ENCODE measurements at regions not wholly inside any gene's neighbourhood (a gene's known extent, or its start where the extent isn't known, plus 50 kb on each side); places are given as distances from the start of the nearest gene placed in this dataset.

DNA sequence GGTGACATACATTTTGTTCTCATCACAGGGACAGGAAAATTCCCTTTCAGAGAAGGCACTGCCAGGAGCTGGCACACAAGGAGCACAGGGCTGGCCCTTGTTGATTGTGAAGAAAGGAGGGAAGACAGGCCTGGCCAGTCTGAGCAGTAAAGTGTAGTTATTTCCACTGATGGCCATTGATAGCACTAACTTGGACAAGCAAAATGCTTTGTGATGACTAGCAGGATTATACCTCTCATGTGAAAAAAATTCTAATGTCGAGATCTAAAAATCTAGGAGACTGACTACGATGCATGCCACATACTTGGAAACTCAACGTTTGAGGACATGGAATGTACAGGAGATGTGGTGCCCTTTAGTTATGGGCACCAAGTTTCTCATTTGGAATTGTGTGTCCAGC, 54.3 kb upstream of the ST8SIA2 start:
- H3K4me2 ChIP-seq (ENCODE audit: low read depth, low read length) = no peak overlapping the region
- H3K36me3 ChIP-seq (replicated peaks; ENCODE audit: insufficient read depth, low read length) = no peaks in the 10 kb centered on the region
- H3K27me3 ChIP-seq (replicated peaks; ENCODE audit: insufficient read depth, low read length) = no peaks in the 10 kb centered on the region
- no peaks in the 10 kb centered on the region for H4K20me1 ChIP-seq (ENCODE audit: insufficient read depth, low read length)
- no peak for DNase-seq
- TF ChIP-seq, protein P1, sequence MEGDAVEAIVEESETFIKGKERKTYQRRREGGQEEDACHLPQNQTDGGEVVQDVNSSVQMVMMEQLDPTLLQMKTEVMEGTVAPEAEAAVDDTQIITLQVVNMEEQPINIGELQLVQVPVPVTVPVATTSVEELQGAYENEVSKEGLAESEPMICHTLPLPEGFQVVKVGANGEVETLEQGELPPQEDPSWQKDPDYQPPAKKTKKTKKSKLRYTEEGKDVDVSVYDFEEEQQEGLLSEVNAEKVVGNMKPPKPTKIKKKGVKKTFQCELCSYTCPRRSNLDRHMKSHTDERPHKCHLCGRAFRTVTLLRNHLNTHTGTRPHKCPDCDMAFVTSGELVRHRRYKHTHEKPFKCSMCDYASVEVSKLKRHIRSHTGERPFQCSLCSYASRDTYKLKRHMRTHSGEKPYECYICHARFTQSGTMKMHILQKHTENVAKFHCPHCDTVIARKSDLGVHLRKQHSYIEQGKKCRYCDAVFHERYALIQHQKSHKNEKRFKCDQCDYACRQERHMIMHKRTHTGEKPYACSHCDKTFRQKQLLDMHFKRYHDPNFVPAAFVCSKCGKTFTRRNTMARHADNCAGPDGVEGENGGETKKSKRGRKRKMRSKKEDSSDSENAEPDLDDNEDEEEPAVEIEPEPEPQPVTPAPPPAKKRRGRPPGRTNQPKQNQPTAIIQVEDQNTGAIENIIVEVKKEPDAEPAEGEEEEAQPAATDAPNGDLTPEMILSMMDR (IDR thresholded peaks at IDR 0.05; ENCODE audit: low read length) = no peak
- TF ChIP-seq EZH2 (optimal IDR thresholded peaks at IDR 0.05; ENCODE audit: low read depth, low read length) (no peak), EZH2phosphoT487 (IDR thresholded peaks at IDR 0.05; ENCODE audit: low read length) (no peak)
- no peaks in the 10 kb centered on the region for H3K79me2 ChIP-seq (ENCODE audit: low read length)
- no peaks in the 10 kb centered on the region for H3K4me1 ChIP-seq (ENCODE audit: low read length)
- H3K9me2 ChIP-seq (replicated peaks; ENCODE audit: insufficient read depth, low read length) = no peaks in the 10 kb centered on the region
- no peak overlapping the region for H2AFZ ChIP-seq (ENCODE audit: low read length)
- H3K4me3 ChIP-seq (ENCODE audit: low read length) = no peak overlapping the region
- H3K27ac ChIP-seq (ENCODE audit: low read length) = no peak overlapping the region
- no peak overlapping the region for H3K9ac ChIP-seq (ENCODE audit: low read length)
- H3K9me3 ChIP-seq (replicated peaks; ENCODE audit: insufficient read depth, low read length) = no peaks in the 10 kb centered on the region
- H3F3A ChIP-seq (ENCODE audit: insufficient read depth, low read length) = no peaks in the 10 kb centered on the region

All from MM.1S (cell line).